ENCODE measurements at regions not wholly inside any gene's neighbourhood (a gene's known extent, or its start where the extent isn't known, plus 50 kb on each side); places are given as distances from the start of the nearest gene placed in this dataset.

DNA sequence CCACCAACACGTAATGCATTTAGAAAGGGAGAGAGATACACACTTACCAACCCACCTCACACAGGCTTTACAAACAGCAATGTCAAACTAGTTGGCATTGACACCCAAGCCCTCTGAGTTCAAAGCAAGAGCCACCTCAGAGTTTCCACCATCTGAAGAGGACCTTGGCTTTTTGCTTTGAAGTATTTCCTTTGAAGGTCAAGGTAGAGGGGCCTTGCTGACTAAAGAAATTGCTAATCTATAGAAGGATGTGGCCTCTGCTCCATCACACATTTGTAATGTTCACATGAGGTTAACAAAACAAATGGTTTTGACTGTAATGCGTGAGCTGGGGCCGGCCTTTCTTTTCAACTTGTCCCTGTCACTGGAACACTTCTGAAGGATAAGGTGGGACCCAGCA, 117.7 kb downstream of the POLR2M start:
- no peak for DNase-seq

DNA sequence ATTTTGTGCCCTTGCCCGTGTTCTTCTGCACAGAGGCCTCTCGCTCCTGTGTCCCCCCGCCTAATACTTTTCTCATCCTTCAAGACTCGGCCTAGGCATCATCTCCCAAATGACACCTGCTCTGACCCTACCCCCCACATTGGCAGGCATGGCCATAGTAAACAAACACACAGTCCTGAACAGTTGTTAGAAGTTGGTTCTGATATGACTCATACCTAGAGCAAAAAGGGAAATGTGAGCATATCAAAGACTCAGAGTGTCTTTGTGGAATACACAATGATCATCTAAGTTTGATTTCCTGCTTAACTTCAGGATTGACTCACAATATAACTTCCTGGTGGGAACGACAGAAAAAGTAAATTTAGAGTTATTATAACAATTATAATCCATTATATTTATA, 120.5 kb downstream of the POLR2M start:
- no peak for DNase-seq

DNA sequence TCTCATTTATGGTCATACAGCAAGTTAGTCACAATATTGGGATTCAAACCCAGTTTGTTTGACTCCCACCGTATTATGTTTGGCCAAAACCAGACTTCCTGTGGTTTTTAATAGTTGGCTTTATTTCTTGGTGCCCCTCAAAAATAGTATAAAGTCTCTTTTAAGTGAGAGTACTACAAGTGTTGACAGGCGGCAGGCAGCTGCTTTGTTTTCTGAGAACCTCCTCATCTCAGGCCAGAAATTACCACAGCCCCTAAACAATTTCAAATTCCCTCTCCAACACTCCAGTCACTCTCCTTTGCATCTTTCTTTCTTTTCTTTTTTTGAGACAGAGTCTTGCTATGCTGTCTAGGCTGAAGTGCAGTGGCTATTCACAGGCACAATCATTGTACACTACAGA, 121.5 kb downstream of the POLR2M start:
- DNase-seq, result no peak

DNA sequence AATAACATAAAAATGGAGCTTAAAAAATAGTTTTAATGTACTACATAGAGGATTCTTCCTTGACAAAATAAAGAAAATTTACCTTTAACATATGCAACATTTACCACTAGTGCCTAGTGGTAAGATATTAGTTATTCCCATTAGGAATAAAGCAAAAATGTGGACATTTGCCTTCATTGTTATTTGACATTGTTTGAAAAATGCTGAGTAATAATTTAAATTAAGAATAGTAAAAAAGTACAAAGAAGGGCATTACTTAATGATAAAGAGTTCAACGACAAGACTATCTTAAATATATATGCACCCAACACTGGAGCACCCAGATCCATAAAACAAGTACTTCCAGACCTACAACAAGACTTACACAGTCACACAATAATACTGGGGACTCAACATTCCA, 125.7 kb downstream of the POLR2M start:
- DNase-seq, result no peak

DNA sequence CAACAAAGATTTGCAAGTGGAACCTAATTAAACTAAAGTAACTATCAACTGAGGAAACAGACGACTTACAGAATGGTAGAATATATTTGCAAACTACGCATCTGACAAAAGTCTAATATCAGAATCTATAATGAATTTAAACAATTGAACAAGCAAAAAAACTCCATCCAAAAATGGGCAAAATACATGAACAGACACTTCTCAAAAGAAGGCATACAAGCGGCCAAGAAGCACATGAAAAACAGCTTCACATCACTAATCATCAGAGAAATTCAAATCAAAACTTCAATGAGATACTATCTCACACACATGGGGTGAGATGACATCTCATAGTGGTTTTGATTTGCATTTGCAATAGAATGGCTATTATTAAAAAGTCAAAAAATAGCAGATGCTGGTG, 128.6 kb downstream of the POLR2M start:
- DNase-seq, result no peak

DNA sequence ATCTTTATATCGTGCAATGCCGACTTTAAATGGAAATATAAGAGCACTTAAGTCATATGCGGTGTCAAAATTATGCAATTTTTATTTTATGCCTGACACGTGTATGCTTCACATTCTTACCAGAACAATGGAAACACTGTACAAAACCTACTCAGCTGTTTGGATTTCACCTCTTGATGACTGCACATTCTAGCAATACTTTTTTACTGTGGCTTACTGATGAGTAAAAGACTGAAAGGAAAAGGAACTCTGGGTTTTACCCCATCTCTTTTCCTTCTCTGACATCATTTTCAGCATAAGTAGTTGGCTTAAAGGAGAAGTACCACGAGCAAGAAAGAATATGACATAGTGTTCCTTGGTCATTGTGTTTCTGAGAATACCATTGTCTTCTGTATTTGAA, 142.8 kb downstream of the POLR2M start:
- DNase-seq, result no peak

DNA sequence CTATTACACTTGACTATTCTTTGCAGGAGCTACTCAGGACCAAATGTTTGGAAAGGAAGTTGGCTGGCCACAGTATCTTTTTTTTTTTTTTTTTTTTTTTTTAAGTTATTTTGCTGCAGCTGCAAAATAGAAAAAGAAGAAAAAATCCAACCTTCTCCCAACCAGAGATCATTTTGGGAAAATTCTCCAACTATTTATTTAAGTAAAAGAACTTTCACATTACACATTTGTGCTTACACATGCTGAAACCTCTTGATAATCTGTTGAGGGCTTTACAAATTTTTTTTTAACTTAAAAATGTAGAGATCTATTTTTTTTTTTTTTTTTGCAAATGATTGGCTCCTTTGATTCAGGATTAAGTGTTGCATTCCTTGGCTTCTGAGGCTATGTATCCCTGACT, 148.0 kb downstream of the POLR2M start:
- DNase-seq, result no peak

DNA sequence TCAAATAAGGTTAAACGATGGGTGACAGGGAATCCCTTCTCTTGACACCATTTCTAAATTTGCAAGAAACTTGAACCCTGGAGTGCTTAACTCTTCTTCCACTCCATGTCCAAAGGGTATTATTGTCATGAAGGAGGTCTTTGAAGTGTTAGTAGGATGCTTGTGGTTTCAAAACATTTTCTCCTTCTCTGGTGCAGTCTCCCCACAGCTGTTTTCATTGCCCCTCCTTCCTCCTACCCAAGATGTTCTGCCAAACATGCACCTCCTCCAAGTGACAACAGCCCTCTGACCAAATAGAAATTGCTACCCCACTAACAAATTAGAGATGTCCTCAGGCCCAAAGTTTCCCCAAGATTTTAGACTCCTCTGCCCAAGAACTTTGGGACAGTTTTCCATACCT, 151.4 kb downstream of the POLR2M start:
- DNase-seq, result no peak

DNA sequence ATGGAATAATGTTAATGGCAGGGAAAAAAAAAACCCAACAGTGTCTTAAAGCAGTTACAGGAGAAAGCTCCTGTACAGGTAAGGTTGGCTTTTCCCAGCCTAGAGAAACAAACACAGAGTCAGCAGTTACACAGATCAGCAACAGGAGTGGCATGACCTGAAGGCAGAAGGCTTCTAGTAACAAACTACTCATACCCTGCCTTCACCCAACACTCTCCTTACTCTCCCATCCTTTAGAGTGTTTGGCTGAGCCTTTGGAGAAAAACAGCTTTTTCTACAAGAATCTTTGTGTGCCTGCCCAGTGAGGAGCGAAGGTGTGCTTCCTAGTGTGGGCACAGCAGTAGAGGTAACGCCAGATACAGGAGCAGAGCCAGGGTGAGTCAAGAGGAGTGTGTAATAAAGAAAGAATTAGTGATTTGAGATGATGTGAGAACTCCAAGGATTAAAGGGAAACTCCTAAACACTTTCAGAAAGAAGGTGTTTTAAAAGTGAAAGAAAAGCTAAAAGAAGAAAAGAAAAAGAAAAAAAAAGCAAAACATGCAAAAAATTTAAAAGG, 152.7 kb downstream of the POLR2M start:
- no peak for DNase-seq

DNA sequence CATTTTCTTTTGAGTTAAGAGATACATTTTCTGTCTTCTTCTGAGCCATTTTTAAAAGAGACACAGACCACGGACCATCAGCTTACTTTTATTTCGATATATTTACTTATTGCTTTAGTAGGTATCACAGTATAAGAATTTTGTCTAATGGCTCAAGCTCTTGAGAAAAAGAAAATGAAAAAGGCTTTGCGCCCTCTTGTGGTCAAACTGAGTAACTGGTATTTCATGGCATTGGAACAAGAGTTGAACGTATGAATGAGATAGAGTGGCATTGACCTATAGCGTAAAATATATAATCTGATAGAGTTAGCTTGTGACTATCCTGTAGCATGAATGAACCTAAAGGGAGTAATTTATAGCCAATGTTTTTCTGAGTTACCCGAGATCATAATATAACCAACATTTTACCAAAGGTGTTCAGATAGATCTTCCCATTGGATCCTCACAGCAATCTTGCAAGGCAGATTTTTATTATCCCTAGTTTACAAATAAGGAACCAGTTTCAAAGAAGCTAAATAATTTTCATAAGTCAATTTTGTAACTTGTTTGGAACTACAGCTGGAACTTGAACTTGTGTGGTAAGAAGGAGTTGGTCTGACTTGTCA, 154.6 kb downstream of the POLR2M start:
- DNase-seq, result peak in 1 of 4 experiments; percentile 4

DNA sequence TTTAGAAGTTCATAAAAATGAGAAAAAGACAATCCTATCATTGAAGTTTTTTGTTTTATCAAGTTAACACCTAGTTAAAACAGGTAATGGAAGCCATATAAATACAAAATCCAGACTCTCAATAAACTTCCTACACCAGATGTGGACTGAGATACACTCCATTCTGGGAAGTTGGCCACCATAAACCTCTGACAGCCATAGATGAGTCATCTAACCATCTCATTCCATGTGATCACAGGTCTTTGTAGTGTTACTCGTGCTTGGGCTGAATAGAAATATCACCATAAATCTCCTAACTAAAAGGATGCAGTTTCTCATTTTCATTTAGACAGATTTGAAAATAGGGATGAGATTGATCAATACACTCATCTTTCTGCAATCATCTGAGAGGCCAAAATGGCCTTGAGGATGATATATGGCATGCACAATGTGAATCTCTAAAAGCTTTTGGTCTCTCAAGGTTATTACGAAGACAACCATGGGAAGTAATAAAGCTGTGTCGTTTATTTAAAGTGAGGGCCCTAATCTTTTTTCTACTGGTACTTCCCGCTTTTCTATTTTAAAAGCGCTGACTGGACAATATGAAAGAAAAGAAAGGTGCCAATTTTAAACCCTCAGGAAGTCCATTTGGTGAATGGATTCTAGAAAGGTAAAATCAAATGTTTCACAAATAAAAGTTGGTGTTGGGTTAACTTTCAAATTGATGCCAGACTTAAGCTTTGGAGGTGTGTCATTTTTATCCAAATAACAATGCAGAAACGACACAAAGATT, 155.5 kb downstream of the POLR2M start:
- DNase-seq, result no peak

DNA sequence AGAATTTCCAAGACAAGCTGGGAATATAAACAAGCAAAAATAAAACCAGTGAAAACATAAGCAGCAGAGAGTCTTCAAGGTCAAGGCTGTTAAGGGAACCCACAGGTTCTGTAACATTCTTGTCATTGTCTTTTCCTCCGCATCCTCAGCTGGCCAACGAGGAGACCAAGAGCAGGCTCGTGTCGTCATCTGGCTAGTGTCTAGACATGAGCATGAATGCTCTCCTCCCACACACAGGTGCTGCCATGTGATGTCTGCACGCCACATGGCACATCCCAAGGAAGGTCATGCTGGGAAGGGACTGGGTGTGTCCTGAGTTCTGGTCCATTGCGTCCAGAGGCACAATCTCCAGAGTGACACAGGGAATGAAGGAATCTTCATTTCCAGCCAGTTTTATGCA, 156.2 kb downstream of the POLR2M start:
- DNase-seq, result no peak

DNA sequence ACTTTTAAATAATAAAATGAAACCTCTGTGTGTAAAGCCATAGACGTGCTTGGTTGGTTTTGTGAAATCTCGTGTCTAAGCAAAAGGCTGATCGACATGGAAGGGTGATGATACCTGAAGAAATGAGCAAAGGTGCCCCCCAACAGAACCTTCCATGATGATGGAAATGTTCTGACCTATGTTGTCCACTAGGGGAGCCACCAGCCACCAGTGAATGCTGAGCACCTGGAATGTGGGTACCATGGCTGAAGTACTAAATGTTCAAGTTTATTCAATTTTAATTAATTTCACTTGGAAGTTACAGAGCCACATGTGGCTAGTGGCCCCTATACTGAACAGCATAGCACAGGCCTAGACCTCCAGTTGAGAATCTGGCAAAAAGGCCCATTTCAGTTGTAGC, 158.8 kb downstream of the POLR2M start:
- no peak for DNase-seq

DNA sequence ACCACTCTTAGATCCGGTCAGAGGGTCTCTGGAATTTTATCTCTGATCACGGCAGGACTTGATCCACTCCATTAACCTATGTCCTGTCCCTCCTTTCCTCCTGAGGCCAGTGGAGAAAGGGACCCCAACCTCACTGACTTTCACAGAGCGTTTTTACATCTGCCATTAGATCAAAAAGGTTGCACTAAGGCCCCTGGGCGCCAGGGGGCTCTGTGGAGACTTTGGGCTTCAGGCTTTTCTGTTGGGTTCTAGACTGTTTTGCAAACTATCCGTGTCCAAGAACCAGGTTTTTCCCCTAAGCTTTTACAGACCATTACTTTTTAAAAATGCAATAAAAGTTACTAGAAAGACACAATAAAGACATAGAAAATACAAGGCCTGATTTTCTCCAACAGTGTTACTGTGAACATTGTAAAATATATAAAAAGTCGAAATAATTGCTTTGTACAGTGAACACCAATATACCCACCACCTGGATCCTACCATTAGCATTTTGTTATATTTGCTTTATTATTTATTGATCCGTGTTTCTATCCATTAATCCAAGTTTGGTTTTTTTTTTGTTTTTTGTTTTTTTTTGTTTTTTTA, 159.7 kb downstream of the POLR2M start:
- peak in 2 of 4 experiments; percentile 1 to 17 for DNase-seq

DNA sequence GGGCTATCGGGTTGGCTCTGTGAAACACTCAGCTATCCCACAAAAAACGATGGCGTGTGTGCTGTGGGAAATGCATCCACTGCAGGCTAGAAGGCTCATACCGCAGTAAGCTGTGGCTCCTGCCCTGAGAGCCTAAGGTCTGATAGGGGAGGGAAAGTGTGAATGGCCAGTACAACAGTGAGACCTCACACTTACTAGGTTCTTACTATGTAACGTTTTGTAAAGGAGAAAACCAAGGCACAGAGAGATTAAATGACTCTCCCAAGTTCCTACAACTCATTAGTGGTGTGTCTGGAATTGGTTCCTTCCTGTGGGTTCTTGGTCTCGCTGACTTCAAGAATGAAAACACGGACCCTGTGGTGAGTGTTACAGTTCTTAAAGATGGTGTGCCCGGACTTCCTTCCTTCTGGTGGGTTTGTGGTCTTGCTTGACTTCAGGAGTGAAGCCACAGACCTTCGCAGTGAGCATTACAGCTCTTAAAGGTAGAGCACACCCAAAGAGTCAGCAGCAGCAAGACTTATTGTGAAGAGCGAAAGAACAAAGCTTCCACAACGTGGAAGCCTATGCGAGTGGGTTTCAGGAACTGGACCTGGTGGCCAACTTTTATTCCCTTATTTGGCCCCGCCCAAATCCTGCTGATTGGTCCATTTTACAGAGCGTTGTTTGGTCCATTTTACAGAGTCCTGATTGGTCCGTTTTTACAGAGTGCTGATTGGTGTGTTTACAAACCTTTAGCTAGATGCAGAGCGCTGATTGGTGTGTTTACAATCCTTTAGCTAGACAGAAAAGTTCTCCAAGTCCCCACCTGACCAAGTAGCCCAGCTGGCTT, 161.7 kb downstream of the POLR2M start:
- DNase-seq, result no peak

DNA sequence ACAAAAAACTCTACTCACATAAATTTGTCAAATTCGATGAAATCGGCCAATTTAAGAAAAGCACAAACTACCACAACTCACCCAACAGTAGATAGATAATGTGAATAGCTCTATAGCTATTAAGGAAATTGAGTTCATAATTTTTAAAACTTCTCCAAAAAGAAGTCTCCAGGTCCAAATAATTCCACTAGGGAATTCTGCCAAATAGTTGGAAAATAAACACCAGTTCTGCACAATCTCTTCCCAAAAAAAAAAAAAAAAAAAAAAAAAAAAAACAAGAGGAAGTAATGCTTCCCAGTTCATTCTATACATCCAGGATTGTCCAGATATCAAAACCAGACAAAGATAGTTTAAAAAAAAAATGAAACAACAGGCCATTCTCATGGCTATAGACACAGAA, 164.2 kb downstream of the POLR2M start:
- DNase-seq, result no peak

DNA sequence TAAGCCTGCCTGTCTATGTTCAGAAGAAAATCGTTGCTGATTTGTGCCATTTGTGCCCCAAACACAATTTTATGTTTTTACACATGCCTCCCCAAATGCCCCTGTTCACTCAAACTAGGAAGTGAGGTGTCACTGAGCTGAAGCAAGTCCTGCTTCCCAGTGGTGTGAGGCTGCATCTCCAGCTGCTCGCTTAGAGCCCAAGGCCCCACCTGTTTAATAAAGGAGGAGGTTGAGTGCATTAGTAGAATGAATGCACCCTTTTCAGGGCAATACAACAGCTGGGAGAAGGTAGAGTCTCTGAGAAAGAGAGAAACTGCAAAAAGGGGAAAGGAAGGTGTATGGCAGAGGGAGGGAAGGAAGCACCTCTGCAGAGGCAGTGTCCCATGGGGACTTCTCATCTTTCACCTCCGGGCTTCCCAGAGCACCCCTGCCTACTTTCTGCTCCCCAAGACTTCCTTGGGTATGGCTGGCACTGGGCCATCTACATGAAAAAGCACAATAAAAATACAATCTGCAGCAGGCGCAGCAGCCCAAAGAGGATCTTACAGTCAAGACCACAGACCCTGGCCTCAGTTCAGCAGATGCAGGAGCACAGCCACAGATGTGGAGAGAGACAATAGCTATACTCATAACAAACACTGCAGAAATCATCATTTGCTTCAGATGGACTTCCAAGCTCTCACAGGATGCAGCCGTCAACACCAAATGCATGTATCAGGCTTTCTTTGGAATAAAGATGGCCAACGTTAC, 165.9 kb downstream of the POLR2M start:
- no peak for DNase-seq

DNA sequence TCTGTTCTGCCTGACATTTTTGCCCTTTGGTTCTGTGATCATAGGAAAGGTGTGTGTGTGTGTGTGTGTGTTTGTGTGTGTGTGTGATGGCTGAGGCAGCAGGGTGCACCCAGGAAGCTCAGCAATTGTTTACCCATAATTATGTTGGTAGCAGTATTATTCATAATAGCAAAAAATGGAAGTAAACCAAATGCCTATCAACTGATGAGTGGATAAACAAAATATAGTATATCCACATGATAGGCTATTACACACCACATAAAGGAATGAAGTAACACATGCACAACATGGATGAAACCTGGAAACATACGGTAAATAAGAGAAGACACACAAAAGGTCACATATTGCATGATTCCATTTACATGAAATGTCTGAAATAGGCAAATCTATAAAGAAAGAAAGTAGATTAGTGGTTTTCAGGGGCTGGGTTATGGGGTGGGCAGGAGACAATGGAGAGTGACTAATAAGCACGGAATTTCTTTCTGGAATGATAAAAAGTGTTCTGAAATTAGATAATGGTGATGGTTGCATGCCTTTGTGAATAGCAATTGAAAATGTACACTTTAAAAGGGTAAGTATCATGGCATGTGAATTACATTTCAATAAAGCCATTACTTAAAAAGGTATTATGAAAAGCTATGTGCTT, 167.2 kb downstream of the POLR2M start:
- no peak for DNase-seq

DNA sequence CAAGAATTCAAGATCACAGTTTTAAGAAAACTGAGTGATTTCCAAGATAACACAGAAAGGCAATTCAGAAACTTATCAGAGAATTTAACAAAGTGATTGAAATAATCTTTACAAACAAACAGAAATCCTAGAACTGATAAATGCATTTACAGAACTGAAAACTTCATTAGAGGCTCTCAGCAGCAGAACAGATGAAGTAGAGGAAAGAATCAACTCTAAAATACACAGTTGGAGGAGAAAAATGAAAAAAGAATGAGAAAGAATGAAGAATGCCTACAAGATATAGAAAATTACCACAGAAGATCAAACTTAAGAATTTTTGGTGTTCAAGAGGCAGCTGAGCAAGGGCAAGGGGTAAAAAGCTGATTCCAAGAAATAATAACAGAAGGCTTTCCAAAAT, 168.8 kb downstream of the POLR2M start:
- no peak for DNase-seq

DNA sequence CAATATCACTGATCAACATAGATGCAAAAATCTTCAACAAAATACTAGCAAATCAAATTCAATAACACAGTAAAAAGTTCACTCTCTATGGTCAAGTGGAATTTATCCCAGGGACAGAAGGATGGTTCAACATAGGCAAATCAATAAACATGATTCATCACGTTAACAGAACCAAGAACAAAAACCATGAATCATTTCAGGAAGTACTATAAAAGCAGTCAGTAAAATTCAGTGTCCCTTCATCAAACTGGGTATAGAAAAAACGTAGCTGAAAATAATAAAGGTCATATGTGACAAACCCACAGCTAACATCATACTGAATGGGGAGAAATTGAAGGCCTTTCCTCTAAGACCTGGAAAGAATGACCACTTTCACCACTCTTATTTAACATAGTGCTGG, 172.1 kb downstream of the POLR2M start:
- DNase-seq, result no peak

DNA sequence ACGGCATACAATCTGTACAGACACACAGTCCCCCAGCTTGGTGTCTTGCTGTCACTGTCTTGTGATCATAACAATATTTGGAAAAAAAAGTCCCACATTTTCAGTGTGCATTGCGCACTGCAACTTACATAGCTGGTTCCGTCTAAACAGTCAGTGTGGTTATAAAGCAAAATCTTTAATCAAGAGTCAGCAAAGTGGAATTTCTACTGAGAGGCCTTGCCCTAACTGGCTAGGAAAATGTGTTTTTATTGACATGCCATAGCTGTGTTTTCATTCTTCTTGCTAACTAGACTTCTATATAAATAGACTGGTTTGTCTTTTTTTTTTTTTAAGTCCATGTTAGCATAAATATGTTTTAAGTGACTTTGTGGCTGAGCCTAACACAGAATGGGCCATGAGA, 174.8 kb downstream of the POLR2M start:
- no peak for DNase-seq

DNA sequence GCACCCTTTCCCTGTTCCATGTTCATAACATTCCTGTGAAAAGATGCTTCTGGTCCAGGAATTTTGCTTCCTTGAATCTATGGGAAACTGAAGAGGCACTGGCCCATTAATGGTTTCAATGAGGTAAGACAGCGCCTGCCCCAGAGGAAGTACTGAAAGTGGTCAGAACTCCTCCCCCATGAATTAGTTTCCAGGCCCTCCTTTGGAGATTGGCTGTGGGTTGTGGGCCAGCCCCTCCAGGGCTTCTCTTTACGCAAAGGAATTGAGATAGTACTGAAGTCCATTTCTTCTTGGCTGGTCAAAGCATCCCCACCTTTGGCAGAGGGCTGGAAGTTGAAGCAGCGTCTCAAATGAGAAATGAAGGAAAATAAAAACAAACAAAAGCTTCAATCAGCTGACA, 175.5 kb downstream of the POLR2M start:
- no peak for DNase-seq
